HUDEP-2 (cell line): ENCODE measurements at regions not wholly inside any gene's neighbourhood (a gene's known extent, or its start where the extent isn't known, plus 50 kb on each side); places are given as distances from the start of the nearest gene placed in this dataset.
A peak's percentile ranks its signal among the peaks of the same experiment; 100 is the strongest.

Experiments
- DNase-seq, 76 experiments: peaks; one replicate each; lab custom pipeline; 2025; ENCODE audit not compliant: unreplicated experiment in 76 of 76; lab: John Stamatoyannopoulos, UW

DNA sequence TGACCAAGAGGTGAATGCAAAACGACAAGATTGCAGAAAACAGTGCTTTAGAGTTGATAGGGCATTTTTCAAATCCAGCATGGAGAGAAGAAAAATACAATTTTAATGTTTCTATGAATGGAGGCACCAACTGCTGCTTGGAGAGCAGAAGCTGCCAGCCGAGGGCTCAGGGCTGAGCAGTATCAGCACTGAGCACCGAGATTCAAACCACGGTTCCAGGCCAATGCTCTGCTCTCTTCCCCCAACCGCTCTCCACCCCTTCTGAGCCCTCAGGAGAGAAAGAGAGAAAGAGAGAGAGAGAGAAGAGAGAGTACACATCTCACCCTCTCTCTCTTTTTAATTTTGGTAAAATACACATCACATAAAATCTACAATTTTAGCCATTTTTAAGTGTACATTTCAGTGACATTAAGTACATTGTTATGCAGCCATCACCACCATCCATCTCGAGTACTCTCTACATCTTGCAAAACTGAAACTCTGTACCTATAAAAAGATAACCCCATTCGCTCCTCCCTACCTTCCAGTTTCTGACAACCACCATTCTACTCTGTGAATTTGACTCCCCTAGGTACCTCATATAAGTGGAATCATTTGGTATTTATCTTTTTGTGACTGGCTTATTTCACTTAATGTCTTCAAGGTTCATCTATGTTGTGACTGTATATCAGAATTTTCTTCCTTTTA is 333.3 kb downstream of the MIAT start:
- no peak for DNase-seq

DNA sequence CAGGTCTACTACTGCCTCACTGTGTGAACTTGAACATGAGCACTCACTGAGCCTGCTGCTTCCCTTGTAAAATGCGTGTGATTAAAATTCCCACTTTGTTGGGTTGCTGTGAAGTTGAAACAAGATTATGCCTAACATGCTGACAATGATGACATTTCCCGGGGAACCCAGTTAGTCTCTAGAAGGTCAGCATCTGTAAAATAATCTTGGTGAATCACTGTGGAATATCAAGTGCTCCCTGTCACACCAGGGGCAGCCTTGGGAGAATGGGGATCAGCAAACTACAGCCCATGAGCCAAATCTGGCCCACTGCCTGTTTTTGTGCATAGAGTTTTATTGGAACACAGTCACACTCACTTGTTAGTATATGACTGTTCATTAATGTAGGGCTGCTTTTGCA is 335.2 kb downstream of the MIAT start:
- DNase-seq: no peak

DNA sequence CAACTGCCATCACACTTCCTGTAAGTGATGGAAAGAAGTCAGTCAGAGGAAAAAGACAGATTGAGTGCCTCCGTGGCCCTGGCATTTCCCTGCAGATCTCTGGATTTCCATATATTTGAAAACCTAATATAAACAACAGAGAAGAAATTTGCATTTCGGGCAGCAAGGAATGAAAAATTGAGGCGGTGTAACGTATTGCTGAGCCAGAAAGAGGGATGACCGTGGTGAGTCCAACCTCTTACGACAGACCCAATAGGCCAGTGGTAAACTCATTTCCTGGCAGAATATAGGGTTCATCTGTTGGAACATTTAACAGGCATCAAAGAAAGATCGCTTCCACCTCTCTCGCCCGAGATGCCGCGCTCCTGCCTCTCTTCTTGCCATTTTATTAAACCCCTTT is 336.5 kb downstream of the MIAT start:
- no peak for DNase-seq

DNA sequence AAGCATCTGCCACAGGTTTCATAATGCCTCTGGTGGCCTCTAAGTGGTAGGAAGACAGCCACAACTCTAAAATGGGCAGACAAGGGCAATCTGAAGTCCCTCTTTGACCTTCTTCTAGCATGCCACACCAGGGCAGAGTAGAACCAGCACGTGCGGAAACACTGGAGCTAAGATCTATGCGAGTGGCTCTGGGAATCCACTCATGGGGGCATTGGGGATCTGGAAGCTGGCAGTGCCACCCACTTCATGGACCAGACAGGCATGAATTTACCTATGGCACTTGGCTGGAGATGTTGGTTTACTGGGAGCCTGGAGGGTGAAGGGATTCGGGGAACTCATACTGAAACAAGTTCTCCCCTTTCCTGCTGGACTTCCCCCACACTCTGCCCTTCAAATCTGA is 337.4 kb downstream of the MIAT start:
- no peak for DNase-seq

DNA sequence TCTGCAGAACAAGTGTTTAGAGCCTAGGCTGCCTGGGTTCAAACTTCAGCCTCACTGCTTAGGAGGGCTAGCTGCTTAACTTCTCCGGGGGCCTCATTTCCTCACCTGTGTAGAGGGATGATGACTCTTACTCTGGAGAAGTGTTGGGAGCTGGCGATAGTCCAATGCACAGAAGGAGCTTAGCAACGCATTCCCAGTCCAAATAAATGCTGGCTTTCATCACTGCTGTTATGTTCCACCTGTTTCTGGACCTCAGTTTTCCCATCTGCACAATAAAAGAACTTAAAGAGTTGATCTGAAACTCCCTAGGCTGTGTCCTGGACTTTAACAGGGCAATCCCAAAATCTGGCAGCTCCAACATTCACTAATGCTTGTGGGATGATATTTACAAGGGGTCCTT is 337.8 kb downstream of the MIAT start:
- no peak for DNase-seq

DNA sequence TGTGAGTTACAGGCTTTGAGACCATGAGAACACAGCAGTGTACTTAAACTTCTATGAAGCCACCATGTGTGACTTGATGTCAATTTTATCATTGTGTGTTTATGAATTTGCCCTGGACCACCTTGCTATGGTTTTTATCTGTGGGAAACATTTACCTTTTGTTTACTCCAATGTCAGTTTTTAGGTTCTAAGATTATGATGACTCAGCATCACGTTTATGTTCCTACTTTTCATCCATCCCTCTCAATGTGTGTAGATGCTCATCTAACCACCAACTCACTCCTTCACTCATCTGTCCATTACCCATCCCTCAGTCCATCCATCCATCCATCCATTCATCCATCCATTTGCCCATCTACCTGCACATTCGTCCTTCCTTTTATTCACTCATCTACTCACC is 338.8 kb downstream of the MIAT start:
- DNase-seq: no peak

DNA sequence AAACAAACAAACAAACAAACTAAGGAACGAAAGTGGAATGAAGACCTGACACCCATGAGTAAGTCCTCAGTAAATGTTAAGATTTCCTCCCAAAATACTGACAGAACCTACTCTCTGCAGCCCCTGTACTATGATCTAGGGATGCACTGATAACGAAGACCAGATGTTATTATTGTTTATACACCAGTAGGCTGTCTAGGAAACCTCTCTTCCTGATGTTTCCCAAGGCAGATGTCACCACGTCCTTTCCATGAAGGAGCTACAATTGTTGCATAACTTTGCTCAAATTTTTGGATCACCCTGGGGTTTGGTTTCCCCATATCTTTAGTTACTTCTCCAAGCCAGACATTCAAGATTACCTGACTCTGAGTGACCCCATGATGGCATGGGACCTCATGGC is 340.7 kb downstream of the MIAT start:
- no peak for DNase-seq

DNA sequence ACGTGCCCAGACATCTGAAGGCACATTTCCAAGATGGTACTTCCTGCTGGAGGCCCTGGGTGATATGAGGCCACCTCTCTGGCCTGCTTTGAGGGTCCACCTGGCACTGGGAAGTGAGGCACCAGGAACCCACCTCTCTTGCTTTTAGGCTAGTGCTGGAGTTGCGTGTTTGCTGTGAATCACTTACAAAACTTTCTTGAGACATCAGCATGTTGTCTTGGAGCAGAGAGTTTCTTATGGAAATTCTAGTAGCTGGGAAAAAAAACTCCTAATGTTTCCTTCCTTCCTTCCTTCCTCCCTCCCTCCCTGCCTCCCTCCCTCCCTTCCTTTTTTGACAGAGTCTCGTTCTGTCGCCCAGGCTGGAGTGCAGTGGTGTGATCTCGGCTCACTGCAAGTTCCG is 341.3 kb downstream of the MIAT start:
- DNase-seq: no peak

DNA sequence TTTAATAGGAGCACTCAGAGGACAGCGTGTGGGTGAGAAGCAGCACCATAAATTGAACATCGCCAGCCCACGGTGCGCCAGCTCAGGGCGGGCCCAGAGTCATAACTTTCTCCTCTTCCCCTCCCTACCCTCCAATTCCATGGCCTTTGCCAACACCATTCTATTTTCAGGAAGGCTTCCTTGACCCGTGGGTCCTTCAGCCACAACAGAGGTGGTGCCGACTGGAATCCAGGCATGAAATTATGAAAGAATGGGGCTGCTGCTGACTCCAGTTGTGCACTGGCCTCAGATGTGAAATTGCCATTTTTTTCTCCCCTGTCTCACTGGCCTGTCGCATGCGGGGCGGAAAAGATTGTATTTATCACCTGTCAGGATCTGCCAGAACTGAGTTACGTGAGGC is 345.9 kb downstream of the MIAT start:
- DNase-seq: no peak

DNA sequence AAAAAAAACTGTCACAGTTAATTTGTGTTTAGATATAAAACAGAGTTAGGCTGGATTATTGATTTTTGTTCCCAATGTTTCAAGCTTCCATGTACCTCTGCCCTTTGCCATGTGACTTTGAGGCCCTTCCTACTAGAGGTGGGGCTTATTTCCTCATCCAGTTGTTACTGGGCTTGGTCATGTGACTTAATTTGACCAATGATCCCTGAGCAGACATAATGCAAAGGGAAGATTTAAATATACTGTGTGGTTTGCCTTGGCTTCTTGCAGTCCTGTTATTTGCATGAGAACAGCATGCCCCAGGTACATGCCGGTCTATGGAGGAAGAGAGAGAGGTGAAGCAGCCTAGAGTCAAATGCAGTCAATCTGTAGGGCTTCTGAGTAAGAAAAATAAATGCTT is 347.0 kb downstream of the MIAT start:
- DNase-seq: peak in 1 of 76 experiments; percentile 1

DNA sequence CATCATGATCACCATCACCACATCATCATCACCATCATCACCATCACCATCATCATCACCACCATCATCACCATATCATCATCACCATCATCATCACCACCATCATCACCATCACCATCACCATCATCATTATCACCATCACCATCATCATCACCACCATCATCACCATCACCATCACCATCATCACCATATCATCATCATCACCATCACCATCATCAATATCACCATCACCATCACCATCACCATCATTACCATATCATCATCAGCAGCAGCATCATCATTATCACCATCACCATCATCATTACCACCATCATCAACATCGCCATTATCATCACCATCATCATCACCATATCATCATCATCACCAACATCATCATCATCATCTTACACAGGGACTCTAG is 351.1 kb downstream of the MIAT start:
- no peak for DNase-seq

DNA sequence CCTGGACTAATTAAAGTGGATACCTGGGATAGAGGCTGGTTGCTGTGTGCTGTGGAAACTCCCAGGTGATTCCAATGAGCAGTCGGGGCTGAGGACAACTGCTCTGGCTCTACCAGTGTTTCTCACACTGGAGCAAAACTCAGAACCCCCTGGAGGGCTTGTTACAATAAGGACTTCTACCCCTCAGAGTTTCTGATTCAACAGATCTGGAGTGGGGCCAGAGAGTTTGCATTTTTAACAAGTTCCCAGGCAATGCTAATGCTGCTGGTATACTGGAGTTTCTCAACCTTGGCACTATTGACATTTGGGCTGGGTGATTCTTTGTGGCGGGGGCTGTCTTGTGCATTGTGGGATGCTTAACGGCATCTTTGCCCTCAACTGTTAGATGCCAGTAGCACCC is 353.7 kb downstream of the MIAT start:
- DNase-seq: no peak

DNA sequence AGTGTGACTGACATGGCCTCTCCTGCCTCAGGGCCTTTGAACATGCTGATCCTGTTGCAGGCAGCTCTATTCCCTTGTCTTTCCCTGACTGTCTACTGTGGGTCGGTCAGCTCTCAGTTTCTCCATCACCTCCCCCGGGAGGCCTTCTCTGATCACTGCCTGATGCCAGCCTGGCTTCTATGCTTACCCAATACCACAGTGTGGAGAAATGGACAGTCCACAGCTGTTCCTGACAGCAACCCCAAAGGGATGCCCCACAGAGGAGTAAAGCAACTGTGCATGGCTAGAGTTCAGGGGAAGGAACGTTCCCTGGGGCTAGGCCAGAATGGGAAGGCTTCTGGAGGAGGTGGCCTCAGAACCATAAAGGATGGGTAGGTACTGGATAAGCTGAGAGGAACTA is 354.3 kb downstream of the MIAT start:
- no peak for DNase-seq

DNA sequence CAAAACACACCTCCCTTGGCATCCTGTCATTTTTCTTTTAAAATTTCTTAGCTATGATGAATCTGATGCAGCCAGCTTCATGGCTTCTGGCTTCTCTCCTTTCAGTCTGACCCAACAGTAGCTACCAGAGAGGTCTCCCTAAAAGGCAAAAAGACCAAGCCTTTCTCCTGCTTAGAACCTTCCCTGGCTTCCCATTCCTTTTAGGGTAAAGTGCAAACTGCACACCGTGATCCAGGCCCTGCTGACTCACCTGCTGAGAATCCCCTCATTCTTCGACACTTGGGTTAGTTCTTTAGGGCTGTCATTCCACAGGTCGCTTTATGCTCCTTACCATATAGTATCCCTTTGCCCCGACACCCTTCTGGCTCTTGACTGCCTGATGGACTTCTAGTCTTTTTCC is 362.4 kb downstream of the MIAT start:
- no peak for DNase-seq

DNA sequence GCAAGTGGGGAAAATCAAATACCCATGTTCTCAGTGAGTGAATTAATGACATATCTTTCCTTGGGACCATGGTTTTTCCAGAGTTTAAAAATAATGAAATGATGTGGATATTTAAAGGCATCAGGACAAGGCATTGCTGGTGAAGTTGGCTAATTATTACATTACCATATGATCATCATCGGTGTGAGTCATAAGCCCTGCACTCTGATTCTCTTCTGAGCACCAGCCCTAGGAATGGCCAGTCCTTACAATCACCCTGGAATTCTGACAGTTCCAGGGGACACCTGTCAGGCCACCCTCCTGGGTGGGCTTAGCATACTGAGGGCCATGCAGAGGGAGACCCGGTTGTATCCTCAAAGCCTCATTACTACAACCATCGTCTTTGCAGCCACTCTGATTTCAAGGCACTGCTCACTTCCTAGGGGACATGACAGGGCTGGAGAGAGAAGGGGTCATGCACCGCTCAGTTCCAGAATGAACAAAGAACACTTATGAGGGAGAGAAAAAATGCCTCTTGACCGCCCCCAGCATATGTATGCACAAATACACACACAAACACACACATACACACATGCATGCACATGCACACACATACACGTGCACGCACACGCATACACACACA is 365.0 kb downstream of the MIAT start:
- DNase-seq: no peak

DNA sequence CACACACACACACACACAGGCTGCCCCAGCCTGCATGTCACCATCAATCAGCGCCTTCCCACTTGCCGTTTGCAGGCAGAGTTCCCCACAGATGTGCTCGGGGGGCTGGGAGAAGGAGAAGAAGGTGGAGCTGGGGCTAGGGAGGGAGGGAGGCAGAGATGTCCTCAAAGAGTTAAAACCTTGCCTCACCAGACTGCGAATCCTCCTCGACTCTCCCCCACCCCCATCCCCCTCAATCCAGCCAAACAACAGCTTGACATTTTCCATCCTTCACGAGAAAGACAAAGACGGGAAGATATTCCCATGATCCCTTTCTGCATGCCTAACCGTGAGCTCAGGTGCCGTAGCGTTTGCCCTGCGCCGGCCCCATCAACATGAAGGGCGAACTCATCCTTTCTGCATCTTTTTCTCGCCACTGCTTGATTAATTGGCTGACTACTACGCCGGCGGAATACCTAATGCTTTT is 365.5 kb downstream of the MIAT start:
- DNase-seq: no peak

DNA sequence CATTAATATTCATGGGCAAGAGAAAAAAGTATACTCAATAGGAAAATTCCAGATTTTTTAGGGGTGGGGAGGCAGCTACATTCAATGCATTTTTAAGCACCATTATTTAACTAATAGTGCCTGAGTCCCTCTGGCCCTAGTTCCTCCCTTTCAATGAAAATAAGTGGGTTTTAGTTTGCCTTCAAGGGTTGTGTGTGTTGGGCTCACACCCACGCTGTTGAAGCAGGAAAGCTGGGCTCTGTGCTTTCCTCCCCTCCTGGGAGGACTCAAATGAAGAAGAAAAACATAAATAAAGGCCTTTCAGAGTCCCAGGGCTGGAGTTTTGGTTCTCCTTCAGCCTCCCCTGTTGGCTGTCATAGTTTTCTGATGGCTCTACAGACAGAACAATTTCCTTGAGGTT is 366.2 kb downstream of the MIAT start:
- DNase-seq: no peak

DNA sequence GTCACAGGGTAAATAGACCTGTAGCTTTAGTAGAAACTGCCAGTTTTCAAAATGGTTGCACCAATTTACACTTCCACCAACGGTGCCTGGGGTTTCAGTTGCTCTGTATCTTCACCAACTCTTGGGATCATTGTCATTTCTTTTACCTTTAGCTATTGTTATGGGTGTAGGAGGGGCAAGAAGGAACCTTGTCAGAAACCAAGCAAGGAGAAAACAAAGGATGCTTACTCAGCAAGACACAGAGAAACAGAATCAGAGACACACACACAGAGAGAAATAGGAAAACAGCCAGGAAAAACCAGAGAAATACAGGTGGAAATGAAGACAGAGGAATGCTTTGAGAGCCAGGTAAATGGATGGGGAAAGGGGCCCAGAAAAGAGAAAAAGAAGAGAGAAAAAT is 367.6 kb downstream of the MIAT start:
- no peak for DNase-seq

DNA sequence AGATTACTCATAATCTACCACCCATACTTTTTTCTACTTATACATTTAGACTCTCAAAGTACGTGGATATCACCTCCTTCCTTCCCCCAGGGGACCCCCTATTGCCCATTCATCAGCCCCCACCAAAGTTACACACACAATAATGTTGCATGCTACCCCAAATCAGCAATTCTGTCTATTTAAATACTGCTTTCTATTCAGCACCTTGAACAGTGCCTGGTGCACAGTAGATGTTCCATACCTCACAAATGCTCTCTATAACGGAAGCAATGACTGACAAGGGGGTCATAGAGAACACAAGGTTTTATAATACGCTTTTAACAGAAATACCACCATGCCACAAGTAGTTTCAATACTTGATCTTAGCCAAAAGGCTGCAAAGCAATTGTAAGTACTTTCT is 370.7 kb downstream of the MIAT start:
- no peak for DNase-seq

DNA sequence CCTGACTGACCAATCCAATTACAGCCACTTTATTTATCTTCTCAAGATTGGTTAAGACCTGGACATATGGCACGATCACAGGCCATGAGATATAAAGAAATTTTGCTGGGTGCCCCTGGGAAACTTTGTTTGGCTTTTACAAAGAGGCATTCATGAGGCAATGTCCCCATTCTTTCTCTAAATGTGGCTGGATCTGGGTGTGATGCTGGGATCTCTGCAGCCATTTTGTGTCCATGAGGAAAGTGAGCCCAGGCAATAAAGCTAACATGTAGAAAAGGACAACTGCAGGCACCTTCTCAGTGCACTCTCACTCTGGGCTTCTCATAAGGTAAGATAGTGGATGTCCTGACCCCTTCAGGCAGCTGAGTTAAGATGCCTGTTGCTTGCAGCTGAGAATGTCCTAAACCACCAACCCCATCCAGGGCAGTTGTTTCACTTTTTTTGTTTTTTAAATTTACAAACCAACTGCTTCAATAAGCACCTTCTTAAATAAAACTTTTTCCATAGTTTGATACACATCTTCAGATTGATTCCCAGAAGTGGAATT is 372.3 kb downstream of the MIAT start:
- no peak for DNase-seq

DNA sequence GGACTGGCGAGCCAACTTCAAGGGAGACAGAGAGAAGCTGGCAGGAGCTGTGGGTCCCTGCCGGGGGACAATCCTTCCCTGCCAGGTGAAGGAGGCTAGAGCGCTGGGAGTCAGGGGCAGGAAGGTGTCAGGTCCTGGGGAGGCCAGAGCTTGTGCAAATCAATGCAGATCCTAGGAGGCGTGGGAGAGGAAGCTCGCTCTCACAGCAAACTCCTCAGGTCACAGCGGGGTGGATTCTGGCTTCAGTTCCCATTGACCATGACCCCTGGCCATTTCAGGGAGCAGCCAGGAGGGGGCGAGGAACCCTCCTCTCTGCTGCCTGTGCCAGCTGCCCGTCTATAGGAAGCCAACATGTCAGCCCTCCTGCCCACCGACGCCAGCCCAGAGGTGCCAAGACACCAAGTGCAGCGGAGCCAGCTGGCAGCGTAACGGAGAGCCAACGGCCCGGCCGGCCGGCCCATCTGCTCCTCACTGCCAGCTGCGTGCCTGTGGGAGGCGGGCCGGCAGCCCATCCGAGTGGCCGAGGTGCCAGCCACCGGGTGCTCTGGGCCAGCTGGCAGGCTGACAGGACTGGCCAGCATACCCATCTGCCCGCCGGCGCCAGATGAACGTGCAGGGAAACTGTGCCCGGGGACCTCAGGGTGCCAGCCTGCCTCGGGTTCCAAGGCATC is 374.8 kb downstream of the MIAT start:
- DNase-seq: no peak

DNA sequence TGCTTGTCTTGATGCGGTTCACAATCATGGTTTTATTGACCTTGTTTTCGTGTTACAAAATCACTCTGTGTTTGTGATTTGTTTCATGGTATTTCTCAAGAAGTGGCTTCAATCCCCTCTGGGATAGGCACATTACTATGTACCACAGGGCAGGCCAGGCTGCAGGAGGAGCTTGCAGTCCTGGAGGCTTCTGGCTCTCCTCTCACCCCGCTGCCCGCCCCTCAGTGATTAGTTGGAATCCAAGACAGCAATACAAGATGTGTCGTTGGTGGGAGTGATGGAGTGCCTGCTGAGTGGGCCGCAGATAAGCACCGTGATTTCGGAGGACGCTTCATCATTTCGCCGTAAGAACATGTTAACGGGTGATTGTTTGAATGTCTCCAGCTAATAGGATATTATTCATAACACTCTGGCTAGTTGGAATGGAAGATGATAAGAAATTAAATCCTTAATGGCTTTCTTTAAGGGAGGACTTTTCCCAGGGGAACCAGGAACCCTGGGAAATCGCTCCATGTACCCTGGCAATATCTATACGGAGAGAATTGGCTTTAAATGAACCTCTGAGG is 384.4 kb downstream of the MIAT start:
- DNase-seq: no peak
